HG03135 (cell line): ENCODE measurements at regions not wholly inside any gene's neighbourhood (a gene's known extent, or its start where the extent isn't known, plus 50 kb on each side); places are given as distances from the start of the nearest gene placed in this dataset.
"Not testable (repeated sequence)": the region's sequence is repeated elsewhere in the genome, so short reads cannot be mapped to it uniquely, and the experiment has no call there.

Experiments used
- ATAC-seq: cut with Tn5 transposase; IDR thresholded peaks from one replicate; pipeline ENCODE4 v1.9.1; 2021; ENCODE audit warnings: mild to moderate bottlenecking, moderate library complexity; ENCODE audit not compliant: unreplicated experiment

GRCh38 chr14:40072175-40072574, 639.9 kb upstream of the FBXO33 start:
- no peak for ATAC-seq

GRCh38 chr14:40058901-40059897, 627.0 kb upstream of the FBXO33 start:
- no peak for ATAC-seq

- no peak for ATAC-seq
Observed at GRCh38 chr14:40053416-40053815, 621.2 kb upstream of the FBXO33 start.

- no peak for ATAC-seq
Observed at GRCh38 chr14:40028991-40029390, 596.8 kb upstream of the FBXO33 start.

GRCh38 chr14:40025101-40025500, 592.9 kb upstream of the FBXO33 start:
- ATAC-seq: no peak

- no peak for ATAC-seq
Observed at GRCh38 chr14:40010961-40011360, 578.7 kb upstream of the FBXO33 start.

- ATAC-seq: no peak
Observed at GRCh38 chr14:40009771-40010170, 577.5 kb upstream of the FBXO33 start.

GRCh38 chr14:40008345-40008744, 576.1 kb upstream of the FBXO33 start:
- not testable (repeated sequence) for ATAC-seq

GRCh38 chr14:40004871-40005500, 572.8 kb upstream of the FBXO33 start:
- no peak for ATAC-seq

GRCh38 chr14:40003773-40004172, 571.5 kb upstream of the FBXO33 start:
- no peak for ATAC-seq

GRCh38 chr14:39998854-39999253, 566.6 kb upstream of the FBXO33 start:
- ATAC-seq: no peak

- ATAC-seq: no peak
Observed at GRCh38 chr14:39998114-39998513, 565.9 kb upstream of the FBXO33 start.

- no peak for ATAC-seq
Observed at GRCh38 chr14:39991041-39991440, 558.8 kb upstream of the FBXO33 start.

- ATAC-seq: no peak
Observed at GRCh38 chr14:39988939-39989338, 556.7 kb upstream of the FBXO33 start.

- ATAC-seq: no peak
Observed at GRCh38 chr14:39984323-39984722, 552.1 kb upstream of the FBXO33 start.

GRCh38 chr14:39977198-39977597, 545.0 kb upstream of the FBXO33 start:
- no peak for ATAC-seq

GRCh38 chr14:39974036-39974435, 541.8 kb upstream of the FBXO33 start:
- ATAC-seq: peak; percentile 99

GRCh38 chr14:39972704-39973103, 540.5 kb upstream of the FBXO33 start:
- ATAC-seq: no peak

- no peak for ATAC-seq
Observed at GRCh38 chr14:39967885-39968284, 535.7 kb upstream of the FBXO33 start.

GRCh38 chr14:39957987-39958386, 525.8 kb upstream of the FBXO33 start:
- ATAC-seq: no peak

GRCh38 chr14:39957290-39957689, 525.1 kb upstream of the FBXO33 start:
- peak; percentile 82 for ATAC-seq

- ATAC-seq: no peak
Observed at GRCh38 chr14:39956372-39956771, 524.1 kb upstream of the FBXO33 start.
